Astrocyte (in vitro differentiated cells and primary cell): ENCODE measurements at regions not wholly inside any gene's neighbourhood (a gene's known extent, or its start where the extent isn't known, plus 50 kb on each side); places are given as distances from the start of the nearest gene placed in this dataset.

Experiments used
- DNase-seq: peaks from one replicate; pipeline ENCODE4 v3.0.0-alpha.2; 2010; ENCODE audit warnings: low read depth
- FAIRE-seq: peaks from 2 replicates; lab custom pipeline; 2011; peaks lifted over from hg19 to GRCh38; lab: Jason Lieb, UNC
- H2AFZ ChIP-seq: 2 replicates; pipeline ENCODE4 v1.6.0; 2012; ENCODE audit warnings: low read depth, low read length, inconsistent platforms
- H3K27ac ChIP-seq: 2 replicates; pipeline ENCODE4 v1.5.1; 2011; ENCODE audit warnings: low read depth, low read length, inconsistent platforms
- H3K27me3 ChIP-seq: 2 replicates; pipeline ENCODE4 v1.6.0; 2011; ENCODE audit warnings: low read length, inconsistent platforms; ENCODE audit not compliant: insufficient read depth
- H3K36me3 ChIP-seq: 2 replicates; pipeline ENCODE4 v1.5.1; 2011; ENCODE audit warnings: low read length, inconsistent platforms; ENCODE audit not compliant: insufficient read depth
- H3K4me1 ChIP-seq: 2 replicates; pipeline ENCODE4 v1.5.1; 2011; ENCODE audit warnings: low read length, inconsistent platforms; ENCODE audit not compliant: insufficient read depth
- H3K4me2 ChIP-seq: 2 replicates; pipeline ENCODE4 v1.6.0; 2012; ENCODE audit warnings: low read length, inconsistent platforms
- H3K4me3 ChIP-seq: 2 replicates; pipeline ENCODE4 v1.5.1; 2011; ENCODE audit warnings: low read depth, mild to moderate bottlenecking, low read length, inconsistent platforms; ENCODE audit not compliant: insufficient read depth
- H3K79me2 ChIP-seq: 2 replicates; pipeline ENCODE4 v1.6.0; 2012; ENCODE audit warnings: mild to moderate bottlenecking, low read length, inconsistent platforms; ENCODE audit not compliant: insufficient read depth
- H3K9ac ChIP-seq: 2 replicates; pipeline ENCODE4 v1.6.0; 2012; ENCODE audit warnings: mild to moderate bottlenecking, low read length, inconsistent platforms
- H3K9me3 ChIP-seq: 2 replicates; pipeline ENCODE4 v1.5.1; 2012; ENCODE audit warnings: low read depth, mild to moderate bottlenecking, low read length, inconsistent platforms; ENCODE audit not compliant: insufficient read depth
- H4K20me1 ChIP-seq: 2 replicates; pipeline ENCODE4 v1.6.0; 2012; ENCODE audit warnings: low read length, inconsistent platforms; ENCODE audit not compliant: insufficient read depth
- H3K27ac Mint-ChIP-seq: one replicate; pipeline ENCODE4 v1.8.0; 2021; ENCODE audit warnings: mild to moderate bottlenecking, mixed read lengths; ENCODE audit not compliant: unreplicated experiment
- H3K27me3 Mint-ChIP-seq: one replicate; pipeline ENCODE4 v1.8.0; 2021; ENCODE audit warnings: low read depth, mixed read lengths; ENCODE audit not compliant: unreplicated experiment
- H3K36me3 Mint-ChIP-seq: one replicate; pipeline ENCODE4 v1.8.0; 2021; ENCODE audit warnings: low read depth, mixed read lengths; ENCODE audit not compliant: unreplicated experiment
- H3K4me1 Mint-ChIP-seq: one replicate; pipeline ENCODE4 v1.8.0; 2021; ENCODE audit warnings: low read depth, mixed read lengths; ENCODE audit not compliant: unreplicated experiment
- H3K4me3 Mint-ChIP-seq: one replicate; pipeline ENCODE4 v1.8.0; 2021; ENCODE audit warnings: mild to moderate bottlenecking, moderate library complexity, mixed read lengths; ENCODE audit not compliant: unreplicated experiment
- H3K9me3 Mint-ChIP-seq: one replicate; pipeline ENCODE4 v1.8.0; 2021; ENCODE audit warnings: mild to moderate bottlenecking, mixed read lengths; ENCODE audit not compliant: unreplicated experiment
- EZH2 ChIP-seq: IDR thresholded peaks from 2 replicates; pipeline ENCODE4 v1.6.1; 2012; ENCODE audit warnings: mild to moderate bottlenecking, low read length, inconsistent platforms; ENCODE audit not compliant: insufficient read depth
- TF ChIP-seq, protein P1 (sequence below): IDR thresholded peaks from 2 replicates; pipeline ENCODE4 v1.5.1; 2011; ENCODE audit warnings: low read depth, mild to moderate bottlenecking, inconsistent platforms, low read length, moderate library complexity; ENCODE audit not compliant: insufficient read depth

- Histone ChIP-seq H3K9ac (no peak overlapping the region), H3K4me3 (no peak overlapping the region)
- H3K4me1 Mint-ChIP-seq: no peaks in the 10 kb centered on the region
Measured at GRCh38 chr2:104236491-104236890, 617.4 kb upstream of the POU3F3 start.

DNA sequence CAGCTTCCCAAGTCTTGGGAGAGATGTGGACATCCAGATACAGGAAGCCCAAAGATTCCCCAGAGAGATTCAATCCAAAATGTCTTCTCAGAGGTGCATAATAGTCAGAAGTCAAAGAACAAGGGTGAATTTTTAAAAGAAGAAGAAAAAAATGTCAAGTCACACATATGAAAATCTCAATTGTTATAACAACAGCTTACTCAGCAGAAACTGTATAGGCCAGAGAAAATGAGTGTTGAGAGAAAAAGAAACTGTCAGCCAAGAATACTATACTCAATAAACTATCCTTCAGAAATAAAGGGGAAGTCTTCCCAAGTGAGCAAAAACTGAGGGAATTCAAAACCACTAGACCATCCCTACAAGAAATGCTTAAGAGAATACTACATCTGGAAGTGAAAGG lies 612.9 kb upstream of the POU3F3 start:
- H3K4me1 ChIP-seq: no peaks in the 10 kb centered on the region

More at GRCh38 chr2:104236491-104236890, 617.4 kb upstream of the POU3F3 start:
- Histone ChIP-seq H3K4me1 (no peaks in the 10 kb centered on the region), H3K9me3 (no peaks in the 10 kb centered on the region), H3K27me3 (no peaks in the 10 kb centered on the region), H3K79me2 (no peaks in the 10 kb centered on the region), H2AFZ (no peak overlapping the region), H3K4me2 (no peak overlapping the region), H3K27ac (no peak overlapping the region), H4K20me1 (no peaks in the 10 kb centered on the region), H3K36me3 (no peaks in the 10 kb centered on the region)
- no peak overlapping the region for H3K4me3 Mint-ChIP-seq
- peaks cover 4% of the 10 kb centered on the region for H3K9me3 Mint-ChIP-seq
- no peak for TF ChIP-seq EZH2
- TF ChIP-seq, protein P1, sequence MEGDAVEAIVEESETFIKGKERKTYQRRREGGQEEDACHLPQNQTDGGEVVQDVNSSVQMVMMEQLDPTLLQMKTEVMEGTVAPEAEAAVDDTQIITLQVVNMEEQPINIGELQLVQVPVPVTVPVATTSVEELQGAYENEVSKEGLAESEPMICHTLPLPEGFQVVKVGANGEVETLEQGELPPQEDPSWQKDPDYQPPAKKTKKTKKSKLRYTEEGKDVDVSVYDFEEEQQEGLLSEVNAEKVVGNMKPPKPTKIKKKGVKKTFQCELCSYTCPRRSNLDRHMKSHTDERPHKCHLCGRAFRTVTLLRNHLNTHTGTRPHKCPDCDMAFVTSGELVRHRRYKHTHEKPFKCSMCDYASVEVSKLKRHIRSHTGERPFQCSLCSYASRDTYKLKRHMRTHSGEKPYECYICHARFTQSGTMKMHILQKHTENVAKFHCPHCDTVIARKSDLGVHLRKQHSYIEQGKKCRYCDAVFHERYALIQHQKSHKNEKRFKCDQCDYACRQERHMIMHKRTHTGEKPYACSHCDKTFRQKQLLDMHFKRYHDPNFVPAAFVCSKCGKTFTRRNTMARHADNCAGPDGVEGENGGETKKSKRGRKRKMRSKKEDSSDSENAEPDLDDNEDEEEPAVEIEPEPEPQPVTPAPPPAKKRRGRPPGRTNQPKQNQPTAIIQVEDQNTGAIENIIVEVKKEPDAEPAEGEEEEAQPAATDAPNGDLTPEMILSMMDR: no peak
- H3K27ac Mint-ChIP-seq: no peak overlapping the region
- H3K36me3 Mint-ChIP-seq: peaks cover 2% of the 10 kb centered on the region
- DNase-seq (no peak), FAIRE-seq (no peak)
- no peaks in the 10 kb centered on the region for H3K27me3 Mint-ChIP-seq

GRCh38 chr2:104249629-104250028 lies 604.3 kb upstream of the POU3F3 start:
- H3K9me3 ChIP-seq: no peaks in the 10 kb centered on the region
- no peak overlapping the region for H3K27ac Mint-ChIP-seq
- peaks cover 2% of the 10 kb centered on the region for H3K9me3 Mint-ChIP-seq
- H3K9ac ChIP-seq: no peak overlapping the region
- H4K20me1 ChIP-seq: no peaks in the 10 kb centered on the region
- H3K4me3 ChIP-seq: no peak overlapping the region
- no peaks in the 10 kb centered on the region for H3K79me2 ChIP-seq
- H3K36me3 Mint-ChIP-seq: no peaks in the 10 kb centered on the region
- no peak for FAIRE-seq
- no peak for DNase-seq
- H3K4me1 ChIP-seq: no peaks in the 10 kb centered on the region
- no peaks in the 10 kb centered on the region for H3K27me3 Mint-ChIP-seq
- no peak overlapping the region for H3K4me3 Mint-ChIP-seq
- H3K4me2 ChIP-seq: no peak overlapping the region
- H3K27ac ChIP-seq: no peak overlapping the region
- no peak for TF ChIP-seq EZH2
- TF ChIP-seq, protein P1: no peak
- H3K36me3 ChIP-seq: no peaks in the 10 kb centered on the region
- no peaks in the 10 kb centered on the region for H3K27me3 ChIP-seq
- no peak overlapping the region for H2AFZ ChIP-seq
- no peaks in the 10 kb centered on the region for H3K4me1 Mint-ChIP-seq

More for the DNA sequence above, 612.9 kb upstream of the POU3F3 start:
- Mint-ChIP-seq H3K36me3 (peaks cover 2% of the 10 kb centered on the region), H3K27ac (no peak overlapping the region), H3K27me3 (no peaks in the 10 kb centered on the region), H3K9me3 (peaks cover 4% of the 10 kb centered on the region), H3K4me3 (no peak overlapping the region), H3K4me1 (no peaks in the 10 kb centered on the region)
- H3K27ac ChIP-seq: no peak overlapping the region
- no peak overlapping the region for H3K4me2 ChIP-seq
- no peaks in the 10 kb centered on the region for H3K9me3 ChIP-seq
- H3K36me3 ChIP-seq: no peaks in the 10 kb centered on the region
- FAIRE-seq: no peak
- no peaks in the 10 kb centered on the region for H4K20me1 ChIP-seq
- H3K4me3 ChIP-seq: no peak overlapping the region
- TF ChIP-seq, protein P1: no peak
- no peak for TF ChIP-seq EZH2
- no peaks in the 10 kb centered on the region for H3K27me3 ChIP-seq
- no peak overlapping the region for H2AFZ ChIP-seq
- DNase-seq: no peak
- no peak overlapping the region for H3K9ac ChIP-seq
- H3K79me2 ChIP-seq: no peaks in the 10 kb centered on the region
